ENCODE measurements at regions not wholly inside any gene's neighbourhood (a gene's known extent, or its start where the extent isn't known, plus 50 kb on each side); places are given as distances from the start of the nearest gene placed in this dataset.

DNA sequence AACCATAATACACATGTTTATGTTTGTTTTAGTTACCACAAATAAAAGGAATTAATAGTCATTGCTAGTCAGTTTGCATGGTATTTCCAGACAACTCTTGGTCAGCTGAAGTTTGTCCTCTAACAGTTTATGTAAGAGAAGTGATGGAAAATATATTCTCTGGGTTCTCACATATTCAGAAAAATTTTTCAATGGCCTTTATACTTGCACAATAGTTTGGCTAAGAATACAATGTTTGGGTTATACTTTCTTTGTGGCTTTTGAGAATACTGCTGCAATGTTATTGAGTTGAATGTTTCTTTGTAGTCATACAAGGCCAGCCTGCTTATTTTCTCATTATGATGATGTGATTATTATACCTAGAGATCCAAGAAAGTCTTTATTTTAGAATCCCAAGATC lies 133.9 kb downstream of the RAP2B start:
- no peak overlapping the region for H3K27ac ChIP-seq (ENCODE audit: low read length)
- no peaks in the 10 kb centered on the region for H3K36me3 ChIP-seq (ENCODE audit: insufficient read depth, low read length)
- H3K4me1 ChIP-seq (ENCODE audit: insufficient read depth, low read length) = no peaks in the 10 kb centered on the region
- H3K79me2 ChIP-seq (ENCODE audit: insufficient read depth, low read length) = no peaks in the 10 kb centered on the region
- H3K9me3 ChIP-seq (ENCODE audit: insufficient read depth, low read length, severe bottlenecking) = no peaks in the 10 kb centered on the region
- H3K4me3 ChIP-seq (ENCODE audit: low read depth in 1 of 2, low read length in 2 of 2) = no peak overlapping the region
- no peaks in the 10 kb centered on the region for H3K27me3 ChIP-seq (ENCODE audit: insufficient read depth, low read length, poor library complexity)
- ATAC-seq (ENCODE audit: insufficient read depth, low read depth) (no peak), DNase-seq (no peak)
- no peak overlapping the region for H3K4me2 ChIP-seq (ENCODE audit: insufficient read depth, low read length)
- no peak for TF ChIP-seq EZH2 (IDR thresholded peaks at IDR 0.05; ENCODE audit: borderline replicate concordance, low read depth, low read length, severe bottlenecking)
- TF ChIP-seq, protein P1, sequence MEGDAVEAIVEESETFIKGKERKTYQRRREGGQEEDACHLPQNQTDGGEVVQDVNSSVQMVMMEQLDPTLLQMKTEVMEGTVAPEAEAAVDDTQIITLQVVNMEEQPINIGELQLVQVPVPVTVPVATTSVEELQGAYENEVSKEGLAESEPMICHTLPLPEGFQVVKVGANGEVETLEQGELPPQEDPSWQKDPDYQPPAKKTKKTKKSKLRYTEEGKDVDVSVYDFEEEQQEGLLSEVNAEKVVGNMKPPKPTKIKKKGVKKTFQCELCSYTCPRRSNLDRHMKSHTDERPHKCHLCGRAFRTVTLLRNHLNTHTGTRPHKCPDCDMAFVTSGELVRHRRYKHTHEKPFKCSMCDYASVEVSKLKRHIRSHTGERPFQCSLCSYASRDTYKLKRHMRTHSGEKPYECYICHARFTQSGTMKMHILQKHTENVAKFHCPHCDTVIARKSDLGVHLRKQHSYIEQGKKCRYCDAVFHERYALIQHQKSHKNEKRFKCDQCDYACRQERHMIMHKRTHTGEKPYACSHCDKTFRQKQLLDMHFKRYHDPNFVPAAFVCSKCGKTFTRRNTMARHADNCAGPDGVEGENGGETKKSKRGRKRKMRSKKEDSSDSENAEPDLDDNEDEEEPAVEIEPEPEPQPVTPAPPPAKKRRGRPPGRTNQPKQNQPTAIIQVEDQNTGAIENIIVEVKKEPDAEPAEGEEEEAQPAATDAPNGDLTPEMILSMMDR (IDR thresholded peaks at IDR 0.05; ENCODE audit: borderline replicate concordance, extremely low read depth, low read length, poor library complexity, severe bottlenecking) = no peak
- no peak overlapping the region for H3K9ac ChIP-seq (ENCODE audit: low read depth, low read length)
- H2AFZ ChIP-seq (ENCODE audit: low read depth, low read length) = no peak overlapping the region
- no peaks in the 10 kb centered on the region for H4K20me1 ChIP-seq (ENCODE audit: insufficient read depth, low read length)

DNA sequence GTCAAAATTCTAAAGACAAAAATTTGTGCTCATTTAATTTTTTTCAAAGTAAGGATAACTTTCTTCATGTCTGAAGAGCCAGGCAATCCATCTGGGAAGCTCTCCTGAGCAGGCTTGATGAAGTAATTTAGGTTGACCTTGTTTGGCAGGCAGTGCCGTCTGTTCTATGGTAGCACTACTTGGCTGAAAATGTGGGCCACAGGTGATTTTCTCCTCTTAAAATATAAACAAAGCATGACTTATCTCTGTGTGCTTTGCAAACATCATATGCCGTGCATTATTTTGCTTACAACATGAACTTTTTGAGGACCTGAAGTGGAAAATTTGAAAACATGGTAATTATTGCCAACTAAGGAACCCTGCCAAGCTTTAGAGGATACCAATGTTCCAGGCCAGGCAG lies 143.2 kb downstream of the RAP2B start:
- no peaks in the 10 kb centered on the region for H3K36me3 ChIP-seq (ENCODE audit: insufficient read depth, low read length)
- ATAC-seq (ENCODE audit: insufficient read depth, low read depth) = no peak
- no peaks in the 10 kb centered on the region for H3K9me3 ChIP-seq (ENCODE audit: insufficient read depth, low read length, severe bottlenecking)
- no peak overlapping the region for H2AFZ ChIP-seq (ENCODE audit: low read depth, low read length)
- no peaks in the 10 kb centered on the region for H3K79me2 ChIP-seq (ENCODE audit: insufficient read depth, low read length)
- H3K4me2 ChIP-seq (ENCODE audit: insufficient read depth, low read length) = no peak overlapping the region
- no peak for TF ChIP-seq EZH2 (IDR thresholded peaks at IDR 0.05; ENCODE audit: borderline replicate concordance, low read depth, low read length, severe bottlenecking)
- TF ChIP-seq, protein P1 (IDR thresholded peaks at IDR 0.05; ENCODE audit: borderline replicate concordance, extremely low read depth, low read length, poor library complexity, severe bottlenecking) = no peak
- no peak overlapping the region for H3K4me3 ChIP-seq (ENCODE audit: low read depth in 1 of 2, low read length in 2 of 2)
- H4K20me1 ChIP-seq (ENCODE audit: insufficient read depth, low read length) = no peaks in the 10 kb centered on the region
- H3K27ac ChIP-seq (ENCODE audit: low read length) = no peak overlapping the region
- no peak for DNase-seq
- H3K27me3 ChIP-seq (ENCODE audit: insufficient read depth, low read length, poor library complexity) = no peaks in the 10 kb centered on the region
- no peak overlapping the region for H3K9ac ChIP-seq (ENCODE audit: low read depth, low read length)
- no peaks in the 10 kb centered on the region for H3K4me1 ChIP-seq (ENCODE audit: insufficient read depth, low read length)

DNA sequence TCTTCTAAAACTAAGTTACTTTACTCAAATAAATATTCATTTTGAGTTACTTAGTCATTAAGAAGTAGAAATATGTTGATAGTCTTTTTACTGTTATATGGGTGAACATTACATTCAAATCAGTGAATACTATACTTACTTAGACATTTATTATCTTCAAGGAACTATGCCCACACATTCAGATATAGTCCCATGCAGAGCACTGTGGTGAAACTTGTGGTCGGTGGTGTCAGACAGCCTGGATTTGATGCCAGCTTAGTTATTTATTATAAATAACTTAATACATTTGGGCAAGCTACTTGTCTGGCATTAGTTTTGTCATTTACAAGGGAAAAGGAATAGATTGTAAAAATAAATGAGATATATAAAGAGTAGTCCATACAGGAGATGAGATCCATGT lies 149.5 kb downstream of the RAP2B start:
- no peaks in the 10 kb centered on the region for H3K27me3 ChIP-seq (ENCODE audit: insufficient read depth, low read length, poor library complexity)
- H3K9me3 ChIP-seq (ENCODE audit: insufficient read depth, low read length, severe bottlenecking) = no peaks in the 10 kb centered on the region
- no peaks in the 10 kb centered on the region for H3K4me1 ChIP-seq (ENCODE audit: insufficient read depth, low read length)
- H3K4me3 ChIP-seq (ENCODE audit: low read depth in 1 of 2, low read length in 2 of 2) = no peak overlapping the region
- no peaks in the 10 kb centered on the region for H4K20me1 ChIP-seq (ENCODE audit: insufficient read depth, low read length)
- no peak for TF ChIP-seq EZH2 (IDR thresholded peaks at IDR 0.05; ENCODE audit: borderline replicate concordance, low read depth, low read length, severe bottlenecking)
- TF ChIP-seq, protein P1 (IDR thresholded peaks at IDR 0.05; ENCODE audit: borderline replicate concordance, extremely low read depth, low read length, poor library complexity, severe bottlenecking) = no peak
- DNase-seq (no peak), ATAC-seq (ENCODE audit: insufficient read depth, low read depth) (no peak)
- no peaks in the 10 kb centered on the region for H3K79me2 ChIP-seq (ENCODE audit: insufficient read depth, low read length)
- H2AFZ ChIP-seq (ENCODE audit: low read depth, low read length) = no peak overlapping the region
- H3K9ac ChIP-seq (ENCODE audit: low read depth, low read length) = no peak overlapping the region
- no peak overlapping the region for H3K4me2 ChIP-seq (ENCODE audit: insufficient read depth, low read length)
- no peaks in the 10 kb centered on the region for H3K36me3 ChIP-seq (ENCODE audit: insufficient read depth, low read length)
- H3K27ac ChIP-seq (ENCODE audit: low read length) = no peak overlapping the region
